IMR-90 (cell line): ENCODE measurements at regions not wholly inside any gene's neighbourhood (a gene's known extent, or its start where the extent isn't known, plus 50 kb on each side); places are given as distances from the start of the nearest gene placed in this dataset.

Experiments used
- ATAC-seq: fragments of 200-7000 bp; cut with Tn5 transposase; 2 replicates; pipeline ENCODE4 v1.9.1; 2020; ENCODE audit warnings: low read depth, mild to moderate bottlenecking, moderate library complexity
- BruUV-seq: library from RNA; stranded (reverse); fragments of 400-500 nt; replicated peaks from 2 replicates; lab custom pipeline; 2021; lab: Mats Ljungman, UMichigan
- CTCF ChIA-PET: fragments of 300-600 bp; formaldehyde crosslinking; extraction: SDS; loops from one replicate; lab custom pipeline; 2021; ENCODE audit warnings: antibody characterized with exemption; lab: Yijun Ruan, JAX
- POLR2A ChIA-PET: fragments of 300-600 bp; sonication (Branson Sonifier 250); formaldehyde crosslinking; loops from one replicate; lab custom pipeline; 2022; ENCODE audit warnings: antibody characterized with exemption; ENCODE audit not compliant: unreplicated experiment; lab: Charles Lee
- DNase-seq: peaks from one replicate; pipeline ENCODE4 v3.0.0; 2013
- H2AFZ ChIP-seq: replicated peaks from 2 replicates; pipeline ENCODE3; 2013; ENCODE audit warnings: low read length, mild to moderate bottlenecking; ENCODE audit not compliant: poor library complexity
- H2AK5ac ChIP-seq: 2 replicates; pipeline ENCODE4 v1.6.1; 2013; ENCODE audit warnings: low read depth, low read length, inconsistent platforms
- H2AK9ac ChIP-seq: replicated peaks from 2 replicates; pipeline ENCODE3; 2013; ENCODE audit warnings: mild to moderate bottlenecking, low read depth, low read length, moderate library complexity; ENCODE audit not compliant: poor library complexity
- H2BK120ac ChIP-seq: 2 replicates; pipeline ENCODE4 v1.6.1; 2013; ENCODE audit warnings: low read depth, low read length, inconsistent platforms
- H2BK15ac ChIP-seq: 3 replicates; pipeline ENCODE4 v1.6.1; 2013; ENCODE audit warnings: low read depth, low read length, inconsistent platforms
- H2BK20ac ChIP-seq: 2 replicates; pipeline ENCODE4 v1.6.1; 2013; ENCODE audit warnings: low read depth, mild to moderate bottlenecking, inconsistent platforms, low read length, moderate library complexity
- H2BK5ac ChIP-seq: 2 replicates; pipeline ENCODE4 v1.6.1; 2013; ENCODE audit warnings: mild to moderate bottlenecking, low read depth, low read length, inconsistent platforms; ENCODE audit not compliant: poor library complexity, severe bottlenecking
- H3K14ac ChIP-seq: replicated peaks from 2 replicates; pipeline ENCODE4 v1.6.1; 2013; ENCODE audit warnings: low read depth, low read length, inconsistent platforms
- H3K18ac ChIP-seq: 2 replicates; pipeline ENCODE4 v1.6.1; 2013; ENCODE audit warnings: low read depth, low read length, control low read depth
- H3K23ac ChIP-seq: 2 replicates; pipeline ENCODE4 v1.6.1; 2013; ENCODE audit warnings: low read depth, low read length, inconsistent platforms
- H3K27ac ChIP-seq: 2 replicates; pipeline ENCODE4 v1.5.1; 2013; ENCODE audit warnings: mild to moderate bottlenecking, control low read depth, low read length; ENCODE audit not compliant: insufficient read depth
- H3K27me3 ChIP-seq: 2 replicates; pipeline ENCODE4 v1.6.1; 2013; ENCODE audit warnings: low read length; ENCODE audit not compliant: control insufficient read depth, insufficient read depth
- H3K36me3 ChIP-seq: 2 replicates; pipeline ENCODE4 v1.6.1; 2013; ENCODE audit warnings: low read length, mixed read lengths; ENCODE audit not compliant: control insufficient read depth, insufficient read depth
- H3K4ac ChIP-seq: 2 replicates; pipeline ENCODE4 v1.6.1; 2013; ENCODE audit warnings: low read depth, low read length, inconsistent platforms
- H3K4me1 ChIP-seq: 2 replicates; pipeline ENCODE4 v1.6.1; 2013; ENCODE audit warnings: low read length, mixed read lengths; ENCODE audit not compliant: control insufficient read depth, insufficient read depth
- H3K4me2 ChIP-seq: 2 replicates; pipeline ENCODE4 v1.6.1; 2013; ENCODE audit warnings: low read depth, mild to moderate bottlenecking, control low read depth, low read length, moderate library complexity
- H3K4me3 ChIP-seq: 2 replicates; pipeline ENCODE4 v1.5.1; 2013; ENCODE audit warnings: low read depth, mild to moderate bottlenecking, control low read depth, low read length, moderate library complexity; ENCODE audit not compliant: insufficient read depth
- H3K56ac ChIP-seq: 2 replicates; pipeline ENCODE4 v1.6.1; 2013; ENCODE audit warnings: low read length, inconsistent platforms; ENCODE audit not compliant: insufficient read depth; ENCODE audit errors: extremely low read depth
- H3K79me1 ChIP-seq, 2 experiments: 2 replicates each; pipeline ENCODE4 v1.6.1; 2013; ENCODE audit warnings: low read length in 2 of 2, inconsistent platforms in 1 of 2, low read depth in 1 of 2
- H3K9ac ChIP-seq: 2 replicates; pipeline ENCODE4 v1.6.1; 2013; ENCODE audit warnings: low read depth, low read length, control low read depth
- H3K9me1 ChIP-seq: 2 replicates; pipeline ENCODE4 v1.6.1; 2013; ENCODE audit warnings: low read length, inconsistent platforms; ENCODE audit not compliant: insufficient read depth
- H3K9me3 ChIP-seq: 2 replicates; pipeline ENCODE4 v1.6.1; 2013; ENCODE audit warnings: low read length; ENCODE audit not compliant: control insufficient read depth, insufficient read depth
- H4K20me1 ChIP-seq: 2 replicates; pipeline ENCODE4 v1.6.1; 2013; ENCODE audit warnings: low read length, inconsistent platforms; ENCODE audit not compliant: insufficient read depth
- H4K5ac ChIP-seq: 2 replicates; pipeline ENCODE4 v1.6.1; 2013; ENCODE audit warnings: mild to moderate bottlenecking, low read depth, low read length, control low read depth
- H4K8ac ChIP-seq, 2 experiments: 2 replicates each; pipeline ENCODE4 v1.6.1; 2013; ENCODE audit warnings: low read depth in 2 of 2, low read length in 2 of 2, control low read depth in 1 of 2, inconsistent platforms in 1 of 2
- H4K91ac ChIP-seq: 2 replicates; pipeline ENCODE4 v1.6.1; 2013; ENCODE audit warnings: low read depth, low read length, inconsistent platforms; ENCODE audit not compliant: insufficient read depth
- BHLHE40 ChIP-seq: fragments of 150-350 bp; IDR thresholded peaks from 2 replicates; pipeline ENCODE4 v1.6.1; 2016; ENCODE audit warnings: mild to moderate bottlenecking, low read depth, low read length
- WGBS, 2 experiments: methylation state at CpG; one replicate each; pipeline versions ENCODE4 v1.1.5 to v1.1.7; 2013; ENCODE audit warnings: missing lambda C conversion rate in 2 of 2; ENCODE audit not compliant: insufficient read length in 1 of 2; ENCODE audit errors: extremely low coverage in 2 of 2; 5-methylcytosine and 5-hydroxymethylcytosine counted together
- dilution Hi-C: fragments of 300-500 bp; cut with HindIII; formaldehyde crosslinking; loops from one replicate; pipeline ENCODE4 v1.14.3; 2018; ENCODE audit warnings: low sequenced_read_pairs; ENCODE audit not compliant: unreplicated experiment
- in situ Hi-C: fragments of 300-500 bp; cut with MboI; formaldehyde crosslinking; loops from 3 replicates; pipeline ENCODE4 v1.14.3; 2019; ENCODE audit warnings: low sequenced_read_pairs, inconsistent platforms, mixed read lengths
- intact Hi-C: fragments of 100-400 bp; cut with micrococcal nuclease; formaldehyde crosslinking; loops from 2 replicates; pipeline ENCODE4 v1.10.0; 2022
- TF ChIP-seq, protein P1 (sequence below): fragments of 150-350 bp; IDR thresholded peaks from 2 replicates; pipeline ENCODE4 v1.6.1; 2016; ENCODE audit warnings: low read depth, mild to moderate bottlenecking, low read length, moderate library complexity, borderline replicate concordance

GRCh38 chr1:22259551-22260282 is 116.8 kb upstream of the WNT4 start:
- dilution Hi-C loops: no loop called here
- ATAC-seq: peak; percentile 77

More at GRCh38 chr1:22259551-22260282, 116.8 kb upstream of the WNT4 start:
- no CpG with 5 or more reads among the region's 18 CpGs for WGBS, 2 experiments
- no TSS peak for BruUV-seq
- H4K20me1 ChIP-seq: no peaks in the 10 kb centered on the region
- H2AFZ ChIP-seq: peak overlapping the region; percentile 45
- H3K36me3 ChIP-seq: no peaks in the 10 kb centered on the region
- TF ChIP-seq, protein P1, sequence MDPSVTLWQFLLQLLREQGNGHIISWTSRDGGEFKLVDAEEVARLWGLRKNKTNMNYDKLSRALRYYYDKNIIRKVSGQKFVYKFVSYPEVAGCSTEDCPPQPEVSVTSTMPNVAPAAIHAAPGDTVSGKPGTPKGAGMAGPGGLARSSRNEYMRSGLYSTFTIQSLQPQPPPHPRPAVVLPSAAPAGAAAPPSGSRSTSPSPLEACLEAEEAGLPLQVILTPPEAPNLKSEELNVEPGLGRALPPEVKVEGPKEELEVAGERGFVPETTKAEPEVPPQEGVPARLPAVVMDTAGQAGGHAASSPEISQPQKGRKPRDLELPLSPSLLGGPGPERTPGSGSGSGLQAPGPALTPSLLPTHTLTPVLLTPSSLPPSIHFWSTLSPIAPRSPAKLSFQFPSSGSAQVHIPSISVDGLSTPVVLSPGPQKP: no peak
- TF ChIP-seq BHLHE40: peak; percentile 78
- H3K4ac ChIP-seq: no peak overlapping the region
- H2BK5ac ChIP-seq: no peak overlapping the region
- no peak overlapping the region for H2BK15ac ChIP-seq
- no peak overlapping the region for H4K91ac ChIP-seq
- H3K14ac ChIP-seq: no peak overlapping the region
- ChIA-PET POLR2A (no interaction called here), CTCF (interaction anchor here (0.6 kb wide), 1 partner anchor 765 kb away, joined by 7 read pairs; no protein-coding TSS in a partner anchor)
- H3K23ac ChIP-seq: no peak overlapping the region
- no peak overlapping the region for H3K56ac ChIP-seq
- H3K27me3 ChIP-seq: peaks cover 27% of the 10 kb centered on the region; the same call in 1 of the 2 replicates
- H3K4me3 ChIP-seq: no peak overlapping the region
- no peak overlapping the region for H3K4me2 ChIP-seq
- no peak overlapping the region for H2BK120ac ChIP-seq
- in situ Hi-C loops (no loop called here), intact Hi-C loops (no loop called here)
- DNase-seq: peak; percentile 32
- peak overlapping the region; percentile 32; the same call in 1 of the 2 replicates for H3K27ac ChIP-seq
- H4K5ac ChIP-seq: no peak overlapping the region
- no peaks in the 10 kb centered on the region for H3K79me1 ChIP-seq
- no peak overlapping the region for H3K18ac ChIP-seq
- H3K4me1 ChIP-seq: peaks cover 14% of the 10 kb centered on the region; the same call in 1 of the 2 replicates
- H3K9me3 ChIP-seq: no peaks in the 10 kb centered on the region
- no peak overlapping the region for H2BK20ac ChIP-seq
- no peak overlapping the region for H2AK5ac ChIP-seq
- no peak overlapping the region for H3K9ac ChIP-seq
- H2AK9ac ChIP-seq: no peak overlapping the region
- peaks cover 4% of the 10 kb centered on the region; the same call in 1 of the 2 replicates for H3K9me1 ChIP-seq
- H4K8ac ChIP-seq: no peak overlapping the region
